Neural crest cell (in vitro differentiated cells): ENCODE measurements at regions not wholly inside any gene's neighbourhood (a gene's known extent, or its start where the extent isn't known, plus 50 kb on each side); places are given as distances from the start of the nearest gene placed in this dataset.

ENCODE experiments used
- DNase-seq: peaks from one replicate; pipeline ENCODE4 v3.0.0; 2021; ENCODE audit warnings: low read depth, mixed read lengths, low spot score
- H3K27ac Mint-ChIP-seq: one replicate; pipeline ENCODE4 v1.8.0; 2021; ENCODE audit warnings: mild to moderate bottlenecking, mixed read lengths; ENCODE audit not compliant: unreplicated experiment
- H3K27me3 Mint-ChIP-seq: 2 replicates; pipeline ENCODE4 v1.8.0; 2021; ENCODE audit warnings: low read depth, mild to moderate bottlenecking, mixed read lengths
- H3K36me3 Mint-ChIP-seq: 2 replicates; pipeline ENCODE4 v1.8.0; 2021; ENCODE audit warnings: low read depth, mild to moderate bottlenecking, mixed read lengths
- H3K4me1 Mint-ChIP-seq: 2 replicates; pipeline ENCODE4 v1.8.0; 2021; ENCODE audit warnings: mixed read lengths
- H3K4me3 Mint-ChIP-seq: one replicate; pipeline ENCODE4 v1.8.0; 2021; ENCODE audit warnings: mild to moderate bottlenecking, mixed read lengths
- H3K9me3 Mint-ChIP-seq: 2 replicates; pipeline ENCODE4 v1.8.0; 2021; ENCODE audit warnings: mixed read lengths
- TF ChIP-seq, protein P1 (sequence below): fragments of 200-600 bp; sonication (generic); conservative IDR thresholded peaks from 2 replicates; pipeline ENCODE4 v1.5.0; 2021; ENCODE audit warnings: antibody characterized with exemption, mild to moderate bottlenecking

DNA sequence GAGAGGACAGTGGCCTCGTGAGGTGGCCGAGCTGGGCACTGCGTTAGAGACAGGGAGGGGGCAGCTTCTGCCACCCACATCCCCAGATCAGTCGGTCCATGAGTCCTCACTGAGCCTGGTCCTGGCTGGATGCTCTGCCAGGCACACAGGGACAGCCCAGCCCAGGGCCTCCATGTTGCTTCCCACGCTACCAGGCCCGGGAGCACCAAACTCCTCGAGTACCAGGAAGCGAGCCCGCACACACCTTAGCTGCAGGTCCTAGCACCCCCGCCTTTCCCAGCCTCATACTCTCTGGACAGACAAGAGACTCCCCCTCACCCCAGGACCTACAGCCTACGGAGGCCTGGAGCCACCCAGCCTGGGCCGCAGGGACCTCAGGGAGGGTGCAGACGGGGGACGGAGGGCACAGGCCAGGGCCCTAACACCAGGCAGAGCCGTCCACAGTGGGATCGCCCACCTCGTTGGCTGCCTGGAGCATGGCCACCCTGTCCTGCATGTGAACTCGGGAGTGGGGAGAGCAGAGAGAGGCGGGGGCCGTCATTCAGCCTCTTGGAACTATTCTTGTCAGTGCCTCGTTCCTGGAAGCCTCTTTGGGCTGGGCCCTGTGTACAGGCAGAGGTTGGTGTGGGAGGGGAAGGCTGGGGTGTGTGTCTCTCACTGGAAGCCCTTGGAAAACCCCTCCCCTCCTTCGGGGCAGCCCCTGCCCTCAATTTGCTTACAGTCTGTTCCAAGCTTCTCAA lies 90.9 kb upstream of the RUNX3 start:
- H3K27ac Mint-ChIP-seq: no peak overlapping the region
- H3K36me3 Mint-ChIP-seq: no peaks in the 10 kb centered on the region
- no peak overlapping the region for H3K4me3 Mint-ChIP-seq
- H3K27me3 Mint-ChIP-seq: no peaks in the 10 kb centered on the region
- no peak for DNase-seq
- peaks cover 28% of the 10 kb centered on the region for H3K4me1 Mint-ChIP-seq
- TF ChIP-seq, protein P1, sequence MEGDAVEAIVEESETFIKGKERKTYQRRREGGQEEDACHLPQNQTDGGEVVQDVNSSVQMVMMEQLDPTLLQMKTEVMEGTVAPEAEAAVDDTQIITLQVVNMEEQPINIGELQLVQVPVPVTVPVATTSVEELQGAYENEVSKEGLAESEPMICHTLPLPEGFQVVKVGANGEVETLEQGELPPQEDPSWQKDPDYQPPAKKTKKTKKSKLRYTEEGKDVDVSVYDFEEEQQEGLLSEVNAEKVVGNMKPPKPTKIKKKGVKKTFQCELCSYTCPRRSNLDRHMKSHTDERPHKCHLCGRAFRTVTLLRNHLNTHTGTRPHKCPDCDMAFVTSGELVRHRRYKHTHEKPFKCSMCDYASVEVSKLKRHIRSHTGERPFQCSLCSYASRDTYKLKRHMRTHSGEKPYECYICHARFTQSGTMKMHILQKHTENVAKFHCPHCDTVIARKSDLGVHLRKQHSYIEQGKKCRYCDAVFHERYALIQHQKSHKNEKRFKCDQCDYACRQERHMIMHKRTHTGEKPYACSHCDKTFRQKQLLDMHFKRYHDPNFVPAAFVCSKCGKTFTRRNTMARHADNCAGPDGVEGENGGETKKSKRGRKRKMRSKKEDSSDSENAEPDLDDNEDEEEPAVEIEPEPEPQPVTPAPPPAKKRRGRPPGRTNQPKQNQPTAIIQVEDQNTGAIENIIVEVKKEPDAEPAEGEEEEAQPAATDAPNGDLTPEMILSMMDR: no peak
- H3K9me3 Mint-ChIP-seq: no peaks in the 10 kb centered on the region

DNA sequence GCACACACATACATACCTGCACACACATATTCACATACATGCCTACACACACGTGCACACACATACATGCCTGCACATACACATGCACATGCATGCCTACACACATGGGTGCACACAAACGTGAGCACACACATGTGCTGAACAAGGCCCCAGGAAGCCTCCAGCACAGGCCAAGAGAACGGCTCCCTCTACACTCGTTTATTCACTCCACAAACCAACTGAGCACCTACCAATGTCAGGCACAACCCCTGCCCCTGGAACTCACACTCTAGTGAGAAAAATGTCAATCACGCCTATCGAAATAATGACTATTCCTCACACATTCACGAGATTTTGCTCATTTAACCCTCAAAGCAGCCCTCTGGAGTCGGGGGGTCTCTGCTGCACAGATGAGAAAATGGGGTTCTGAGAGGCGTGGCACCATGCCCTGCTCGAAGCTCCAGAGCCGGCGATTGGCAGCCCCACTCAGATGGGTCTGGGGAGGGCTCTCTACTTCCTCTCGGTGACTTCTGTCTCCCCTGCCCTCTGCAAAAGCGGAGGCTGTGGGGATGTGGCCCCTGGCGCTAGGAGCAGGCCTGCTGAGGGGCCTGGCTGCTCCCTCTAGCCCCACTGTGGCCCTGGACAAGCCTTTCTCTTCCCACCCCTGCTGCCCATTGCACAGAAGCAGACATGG lies 90.2 kb upstream of the RUNX3 start:
- TF ChIP-seq, protein P1: no peak
- no peaks in the 10 kb centered on the region for H3K36me3 Mint-ChIP-seq
- no peak overlapping the region for H3K4me3 Mint-ChIP-seq
- DNase-seq: no peak
- peak overlapping the region; percentile 67 for H3K27ac Mint-ChIP-seq
- peaks cover 28% of the 10 kb centered on the region for H3K4me1 Mint-ChIP-seq
- no peaks in the 10 kb centered on the region for H3K9me3 Mint-ChIP-seq
- no peaks in the 10 kb centered on the region for H3K27me3 Mint-ChIP-seq

DNA sequence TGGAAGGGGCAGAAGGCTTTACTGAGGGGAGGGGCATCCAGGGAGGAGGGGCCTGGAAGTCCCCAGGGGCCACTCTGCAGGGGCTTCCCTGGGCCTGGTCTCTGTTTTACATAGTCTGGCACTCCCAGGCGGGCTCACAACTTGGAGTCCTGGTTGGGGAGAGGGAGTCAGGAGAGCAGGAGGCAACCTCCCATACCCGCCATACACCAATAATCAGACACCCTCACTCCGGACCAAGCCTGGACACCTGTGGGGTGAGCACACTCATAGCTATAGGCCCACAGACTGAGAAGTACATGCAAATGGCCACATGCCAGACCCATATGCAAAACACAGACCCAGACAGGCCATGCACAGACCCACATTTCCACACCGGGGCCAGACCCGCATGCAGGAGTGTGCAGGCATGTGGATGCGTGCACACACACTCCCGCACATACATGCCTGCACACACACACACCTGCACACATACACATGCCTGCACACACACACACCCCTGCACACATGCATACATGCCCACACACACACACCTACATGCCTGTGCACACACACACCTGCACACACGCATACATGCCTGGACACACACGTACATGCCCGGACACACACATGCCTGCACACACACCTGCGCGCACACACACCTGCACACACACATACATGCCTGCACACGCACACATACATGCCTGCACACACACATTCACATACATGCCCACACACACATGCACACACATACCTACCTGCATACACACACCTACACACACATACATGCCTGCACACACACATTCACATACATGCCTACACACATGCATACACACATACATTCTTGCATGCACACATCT lies 89.5 kb upstream of the RUNX3 start:
- no peaks in the 10 kb centered on the region for H3K27me3 Mint-ChIP-seq
- no peaks in the 10 kb centered on the region for H3K36me3 Mint-ChIP-seq
- no peaks in the 10 kb centered on the region for H3K9me3 Mint-ChIP-seq
- no peak overlapping the region for H3K4me3 Mint-ChIP-seq
- no peak overlapping the region for H3K27ac Mint-ChIP-seq
- TF ChIP-seq, protein P1: no peak
- DNase-seq: no peak
- peaks cover 28% of the 10 kb centered on the region for H3K4me1 Mint-ChIP-seq

DNA sequence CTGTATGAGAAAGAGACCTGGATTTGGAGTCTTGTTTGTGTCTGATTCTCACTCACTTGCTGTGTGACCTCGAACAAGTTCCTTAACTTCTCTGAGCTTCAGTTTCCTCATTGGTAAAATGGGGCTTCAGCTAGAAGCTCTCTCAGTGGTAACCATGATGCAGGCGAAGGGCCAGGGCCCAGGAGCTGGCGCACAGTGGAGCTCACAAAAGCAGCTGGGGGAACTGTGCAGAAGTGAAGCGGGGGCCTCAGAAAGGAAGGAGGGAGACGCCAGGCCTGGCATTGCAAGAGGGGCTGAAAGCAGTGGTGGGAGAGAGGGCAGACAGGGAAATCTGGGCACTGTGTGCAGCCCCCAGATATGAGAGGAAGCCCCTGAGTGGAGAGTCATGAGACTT lies 88.9 kb upstream of the RUNX3 start:
- no peak overlapping the region for H3K27ac Mint-ChIP-seq
- no peak overlapping the region for H3K4me3 Mint-ChIP-seq

DNA sequence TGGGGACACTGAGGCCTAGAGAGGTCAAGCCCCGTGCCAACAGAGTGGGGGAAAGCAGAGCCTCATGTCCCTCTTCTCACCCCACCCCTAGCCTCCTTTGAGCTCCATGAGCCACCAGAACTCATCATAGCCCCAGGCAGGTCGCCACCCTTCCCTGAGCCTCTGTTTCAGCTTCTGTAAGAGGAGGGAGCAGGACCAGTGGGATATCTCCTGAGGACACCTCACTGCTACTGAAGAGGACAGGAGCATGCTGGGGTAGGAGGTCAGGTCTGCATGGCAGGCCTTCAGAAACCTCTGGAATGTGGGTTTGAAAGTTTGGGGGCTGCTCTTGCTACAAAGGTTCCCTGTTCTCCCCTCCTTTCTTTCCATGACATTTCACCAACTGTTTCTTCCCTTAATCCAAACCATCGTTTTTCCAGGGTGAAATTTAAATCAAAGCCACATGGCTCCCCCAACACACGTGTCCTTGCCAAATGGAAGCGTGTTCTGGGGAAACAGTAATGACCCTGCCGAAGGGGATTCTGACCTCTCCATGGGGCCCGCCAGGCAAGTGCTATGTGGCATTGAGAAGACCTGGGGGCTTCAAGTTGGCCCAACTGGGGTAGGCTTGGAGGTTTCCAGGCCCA lies 88.1 kb upstream of the RUNX3 start:
- no peaks in the 10 kb centered on the region for H3K36me3 Mint-ChIP-seq
- no peak overlapping the region for H3K4me3 Mint-ChIP-seq
- H3K27ac Mint-ChIP-seq: no peak overlapping the region
- TF ChIP-seq, protein P1: no peak
- peaks cover 26% of the 10 kb centered on the region for H3K4me1 Mint-ChIP-seq
- no peak for DNase-seq
- no peaks in the 10 kb centered on the region for H3K27me3 Mint-ChIP-seq
- H3K9me3 Mint-ChIP-seq: no peaks in the 10 kb centered on the region

More for the DNA sequence above, 88.9 kb upstream of the RUNX3 start:
- H3K9me3 Mint-ChIP-seq: no peaks in the 10 kb centered on the region
- peaks cover 28% of the 10 kb centered on the region for H3K4me1 Mint-ChIP-seq
- no peaks in the 10 kb centered on the region for H3K36me3 Mint-ChIP-seq
- H3K27me3 Mint-ChIP-seq: no peaks in the 10 kb centered on the region
- TF ChIP-seq, protein P1: no peak
- DNase-seq: no peak
